Trophoblast cell (in vitro differentiated cells and primary cell): ENCODE measurements at regions not wholly inside any gene's neighbourhood (a gene's known extent, or its start where the extent isn't known, plus 50 kb on each side); places are given as distances from the start of the nearest gene placed in this dataset.

Experiments used
- DNase-seq, 2 donors: peaks; one replicate each; pipeline ENCODE4 v3.0.0-alpha.2; 2016
- H2AFZ ChIP-seq: 2 replicates; pipeline ENCODE4 v1.6.1; 2013; ENCODE audit warnings: low read length, moderate library complexity, mild to moderate bottlenecking; ENCODE audit not compliant: insufficient read depth, poor library complexity
- H2AK5ac ChIP-seq: 2 replicates; pipeline ENCODE4 v1.6.1; 2013; ENCODE audit warnings: mild to moderate bottlenecking, low read length
- H2BK120ac ChIP-seq: 2 replicates; pipeline ENCODE4 v1.6.1; 2013; ENCODE audit warnings: low read length, mild to moderate bottlenecking, moderate library complexity; ENCODE audit not compliant: insufficient read depth, poor library complexity
- H2BK12ac ChIP-seq: 2 replicates; pipeline ENCODE4 v1.6.1; 2013; ENCODE audit warnings: mild to moderate bottlenecking, low read length, moderate library complexity
- H2BK5ac ChIP-seq: 2 replicates; pipeline ENCODE4 v1.6.1; 2013; ENCODE audit warnings: low read length, low read depth, moderate library complexity, mild to moderate bottlenecking; ENCODE audit not compliant: poor library complexity
- H3K14ac ChIP-seq: 2 replicates; pipeline ENCODE4 v1.6.1; 2013; ENCODE audit warnings: mild to moderate bottlenecking, low read length
- H3K18ac ChIP-seq: 2 replicates; pipeline ENCODE4 v1.6.1; 2013; ENCODE audit warnings: mild to moderate bottlenecking, low read length
- H3K23ac ChIP-seq: 2 replicates; pipeline ENCODE4 v1.6.1; 2013; ENCODE audit warnings: low read length
- H3K27ac ChIP-seq: 2 replicates; pipeline ENCODE4 v1.5.1; 2013; ENCODE audit warnings: low read depth, mild to moderate bottlenecking, inconsistent platforms, low read length, moderate library complexity
- H3K27me3 ChIP-seq: 2 replicates; pipeline ENCODE4 v1.6.1; 2013; ENCODE audit warnings: inconsistent platforms, mild to moderate bottlenecking, low read length, moderate library complexity; ENCODE audit not compliant: insufficient read depth
- H3K36me3 ChIP-seq, 2 experiments: 1 replicate in 1 of 2; 2 replicates in 1 of 2; pipeline ENCODE4 v1.6.1; 2013; ENCODE audit warnings: low read length in 2 of 2, mild to moderate bottlenecking in 2 of 2, moderate library complexity in 1 of 2; ENCODE audit not compliant: insufficient read depth in 2 of 2, control insufficient read depth in 1 of 2
- H3K4ac ChIP-seq: 2 replicates; pipeline ENCODE4 v1.6.1; 2013; ENCODE audit warnings: low read depth, mild to moderate bottlenecking, low read length, moderate library complexity
- H3K4me1 ChIP-seq, 2 experiments: 1 replicate in 1 of 2; 2 replicates in 1 of 2; pipeline ENCODE4 v1.6.1; 2013; ENCODE audit warnings: low read length in 2 of 2, mild to moderate bottlenecking in 2 of 2, moderate library complexity in 1 of 2; ENCODE audit not compliant: insufficient read depth in 2 of 2, control insufficient read depth in 1 of 2
- H3K4me2 ChIP-seq: 2 replicates; pipeline ENCODE4 v1.6.1; 2013; ENCODE audit warnings: inconsistent platforms, mild to moderate bottlenecking, low read length, moderate library complexity
- H3K4me3 ChIP-seq: 2 replicates; pipeline ENCODE4 v1.5.1; 2013; ENCODE audit warnings: mild to moderate bottlenecking, low read depth, low read length, inconsistent platforms
- H3K79me1 ChIP-seq: one replicate; pipeline ENCODE4 v1.6.1; 2013; ENCODE audit warnings: low read length
- H3K79me2 ChIP-seq: 2 replicates; pipeline ENCODE4 v1.6.1; 2013; ENCODE audit warnings: low read length, mild to moderate bottlenecking; ENCODE audit not compliant: control insufficient read depth, insufficient read depth, poor library complexity
- H3K9ac ChIP-seq: 2 replicates; pipeline ENCODE4 v1.6.1; 2013; ENCODE audit warnings: mild to moderate bottlenecking, low read length
- H3K9me3 ChIP-seq: 2 replicates; pipeline ENCODE4 v1.6.1; 2013; ENCODE audit warnings: low read depth, mild to moderate bottlenecking, control low read depth, inconsistent platforms, low read length; ENCODE audit not compliant: insufficient read depth
- H4K12ac ChIP-seq: 2 replicates; pipeline ENCODE4 v1.6.1; 2013; ENCODE audit warnings: low read depth, mild to moderate bottlenecking, low read length, moderate library complexity
- H4K8ac ChIP-seq: 2 replicates; pipeline ENCODE4 v1.6.1; 2013; ENCODE audit warnings: low read depth, mild to moderate bottlenecking, low read length, moderate library complexity
- H4K91ac ChIP-seq: one replicate; pipeline ENCODE4 v1.6.1; 2013; ENCODE audit warnings: low read depth, mild to moderate bottlenecking, low read length, moderate library complexity
- WGBS: extraction: QIAGEN DNeasy Blood & Tissue Kit; methylation state at CpG from one replicate; pipeline ENCODE4 v1.1.7; 2013; ENCODE audit warnings: missing lambda C conversion rate; ENCODE audit not compliant: insufficient read length, insufficient coverage; ENCODE audit errors: extremely low coverage; 5-methylcytosine and 5-hydroxymethylcytosine counted together

- Histone ChIP-seq H2AK5ac (no peak overlapping the region), H2BK5ac (no peak overlapping the region), H3K36me3 (no peaks in the 10 kb centered on the region), H2BK12ac (no peak overlapping the region), H3K4me1 (no peaks in the 10 kb centered on the region), H3K27me3 (no peaks in the 10 kb centered on the region), H3K79me2 (no peaks in the 10 kb centered on the region), H3K4me2 (no peak overlapping the region), H4K12ac (no peak overlapping the region), H2AFZ (no peak overlapping the region), H3K9ac (no peak overlapping the region), H3K4ac (no peak overlapping the region), H3K9me3 (no peaks in the 10 kb centered on the region), H3K14ac (no peak overlapping the region), H4K8ac (no peak overlapping the region), H3K18ac (no peak overlapping the region), H3K23ac (no peak overlapping the region), H3K79me1 (no peaks in the 10 kb centered on the region), H3K4me3 (no peak overlapping the region), H3K27ac (no peak overlapping the region), H2BK120ac (no peak overlapping the region), H4K91ac (no peak overlapping the region)
- DNase-seq = no peak
- WGBS = no CpG with 5 or more reads among the region's 4 CpGs
These were observed 360.6 kb downstream of the MTRR start for GRCh38 chr5:8229551-8229950.

GRCh38 chr5:8230868-8231267 is 361.9 kb downstream of the MTRR start:
- H3K9me3 ChIP-seq = no peaks in the 10 kb centered on the region
- H3K36me3 ChIP-seq = no peaks in the 10 kb centered on the region
- no peak for DNase-seq

GRCh38 chr5:8233479-8233878 is 364.5 kb downstream of the MTRR start:
- Histone ChIP-seq H4K8ac (no peak overlapping the region), H3K9me3 (no peaks in the 10 kb centered on the region), H2BK5ac (no peak overlapping the region), H4K91ac (no peak overlapping the region), H2BK120ac (no peak overlapping the region), H3K4me2 (no peak overlapping the region), H3K27ac (no peak overlapping the region), H2AFZ (no peak overlapping the region), H2AK5ac (no peak overlapping the region), H3K14ac (no peak overlapping the region), H3K79me2 (no peaks in the 10 kb centered on the region), H2BK12ac (no peak overlapping the region), H3K27me3 (no peaks in the 10 kb centered on the region), H4K12ac (no peak overlapping the region), H3K18ac (no peak overlapping the region), H3K4me3 (no peak overlapping the region), H3K4ac (no peak overlapping the region), H3K79me1 (no peaks in the 10 kb centered on the region), H3K4me1 (no peaks in the 10 kb centered on the region), H3K36me3 (no peaks in the 10 kb centered on the region), H3K23ac (no peak overlapping the region), H3K9ac (no peak overlapping the region)
- DNase-seq = no peak

More at GRCh38 chr5:8230868-8231267, 361.9 kb downstream of the MTRR start:
- no peak overlapping the region for H3K4me3 ChIP-seq
- no peak overlapping the region for H2AFZ ChIP-seq
- no peaks in the 10 kb centered on the region for H3K79me1 ChIP-seq
- no peak overlapping the region for H4K12ac ChIP-seq
- no peak overlapping the region for H2BK120ac ChIP-seq
- no peak overlapping the region for H2AK5ac ChIP-seq
- H2BK12ac ChIP-seq = no peak overlapping the region
- no peak overlapping the region for H3K4me2 ChIP-seq
- H3K4ac ChIP-seq = no peak overlapping the region
- no peak overlapping the region for H4K91ac ChIP-seq
- no peak overlapping the region for H3K18ac ChIP-seq
- H3K4me1 ChIP-seq = no peaks in the 10 kb centered on the region
- WGBS = no CpG with 5 or more reads among the region's 2 CpGs
- no peak overlapping the region for H2BK5ac ChIP-seq
- H4K8ac ChIP-seq = no peak overlapping the region
- H3K9ac ChIP-seq = no peak overlapping the region
- no peak overlapping the region for H3K14ac ChIP-seq
- no peaks in the 10 kb centered on the region for H3K27me3 ChIP-seq
- H3K79me2 ChIP-seq = no peaks in the 10 kb centered on the region
- no peak overlapping the region for H3K27ac ChIP-seq
- no peak overlapping the region for H3K23ac ChIP-seq

DNA sequence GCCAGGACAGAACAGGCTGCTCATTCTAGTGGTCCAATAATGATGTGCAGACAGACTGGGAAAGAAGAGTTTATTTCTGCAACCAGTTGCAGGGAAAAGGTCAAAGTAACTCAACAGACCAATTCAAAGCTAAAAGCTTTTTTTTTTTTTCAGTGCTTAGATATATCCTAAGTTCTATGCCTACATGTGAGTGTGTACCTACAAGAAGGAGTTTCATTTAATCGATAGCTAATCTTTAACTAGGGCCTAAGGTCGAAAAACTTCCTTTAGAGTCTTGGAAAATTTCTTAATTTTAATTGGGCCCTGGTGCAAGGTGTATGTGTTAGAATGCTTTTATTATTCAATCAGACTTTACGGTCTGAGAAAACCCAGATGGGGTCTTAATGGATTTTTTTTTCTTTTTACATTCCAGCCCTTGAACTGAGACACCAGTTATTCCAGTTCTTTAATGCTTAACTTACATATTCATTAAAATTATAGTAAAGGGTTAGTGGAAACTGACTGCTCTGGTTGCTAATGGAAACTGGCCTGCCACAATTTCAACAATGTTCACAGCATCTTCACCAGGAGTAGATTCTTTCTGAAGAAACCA is 365.3 kb downstream of the MTRR start:
- H3K79me1 ChIP-seq = no peaks in the 10 kb centered on the region
- H4K91ac ChIP-seq = no peak overlapping the region
- H3K9me3 ChIP-seq = no peaks in the 10 kb centered on the region
- no peak overlapping the region for H2BK120ac ChIP-seq
- H3K27ac ChIP-seq = no peak overlapping the region
- H3K4me2 ChIP-seq = no peak overlapping the region
- no peak overlapping the region for H3K9ac ChIP-seq
- H2BK5ac ChIP-seq = no peak overlapping the region
- no peak overlapping the region for H4K12ac ChIP-seq
- no peak overlapping the region for H3K14ac ChIP-seq
- no peak overlapping the region for H3K4me3 ChIP-seq
- H3K36me3 ChIP-seq = no peaks in the 10 kb centered on the region
- H2BK12ac ChIP-seq = no peak overlapping the region
- WGBS = no CpG with 5 or more reads among the region's 3 CpGs
- no peak overlapping the region for H3K23ac ChIP-seq
- H3K4ac ChIP-seq = no peak overlapping the region
- H3K27me3 ChIP-seq = no peaks in the 10 kb centered on the region
- no peak for DNase-seq
- no peak overlapping the region for H4K8ac ChIP-seq
- H3K4me1 ChIP-seq = no peaks in the 10 kb centered on the region
- no peaks in the 10 kb centered on the region for H3K79me2 ChIP-seq
- no peak overlapping the region for H2AK5ac ChIP-seq
- H2AFZ ChIP-seq = no peak overlapping the region
- no peak overlapping the region for H3K18ac ChIP-seq
